IMR-90 (cell line): ENCODE measurements at regions not wholly inside any gene's neighbourhood (a gene's known extent, or its start where the extent isn't known, plus 50 kb on each side); places are given as distances from the start of the nearest gene placed in this dataset.

Experiments used
- ATAC-seq: fragments of 200-7000 bp; cut with Tn5 transposase; 2 replicates; pipeline ENCODE4 v1.9.1; 2020; ENCODE audit warnings: low read depth, mild to moderate bottlenecking, moderate library complexity
- BruUV-seq: library from RNA; stranded (reverse); fragments of 400-500 nt; replicated peaks from 2 replicates; lab custom pipeline; 2021; lab: Mats Ljungman, UMichigan
- CTCF ChIA-PET: fragments of 300-600 bp; formaldehyde crosslinking; extraction: SDS; loops from one replicate; lab custom pipeline; 2021; ENCODE audit warnings: antibody characterized with exemption; lab: Yijun Ruan, JAX
- POLR2A ChIA-PET: fragments of 300-600 bp; sonication (Branson Sonifier 250); formaldehyde crosslinking; loops from one replicate; lab custom pipeline; 2022; ENCODE audit warnings: antibody characterized with exemption; ENCODE audit not compliant: unreplicated experiment; lab: Charles Lee
- DNase-seq: peaks from one replicate; pipeline ENCODE4 v3.0.0; 2013
- H2AFZ ChIP-seq: replicated peaks from 2 replicates; pipeline ENCODE3; 2013; ENCODE audit warnings: low read length, mild to moderate bottlenecking; ENCODE audit not compliant: poor library complexity
- H2AK5ac ChIP-seq: 2 replicates; pipeline ENCODE4 v1.6.1; 2013; ENCODE audit warnings: low read depth, low read length, inconsistent platforms
- H2AK9ac ChIP-seq: replicated peaks from 2 replicates; pipeline ENCODE3; 2013; ENCODE audit warnings: mild to moderate bottlenecking, low read depth, low read length, moderate library complexity; ENCODE audit not compliant: poor library complexity
- H2BK120ac ChIP-seq: 2 replicates; pipeline ENCODE4 v1.6.1; 2013; ENCODE audit warnings: low read depth, low read length, inconsistent platforms
- H2BK15ac ChIP-seq: 3 replicates; pipeline ENCODE4 v1.6.1; 2013; ENCODE audit warnings: low read depth, low read length, inconsistent platforms
- H2BK20ac ChIP-seq: 2 replicates; pipeline ENCODE4 v1.6.1; 2013; ENCODE audit warnings: low read depth, mild to moderate bottlenecking, inconsistent platforms, low read length, moderate library complexity
- H2BK5ac ChIP-seq: 2 replicates; pipeline ENCODE4 v1.6.1; 2013; ENCODE audit warnings: mild to moderate bottlenecking, low read depth, low read length, inconsistent platforms; ENCODE audit not compliant: poor library complexity, severe bottlenecking
- H3K14ac ChIP-seq: replicated peaks from 2 replicates; pipeline ENCODE4 v1.6.1; 2013; ENCODE audit warnings: low read depth, low read length, inconsistent platforms
- H3K18ac ChIP-seq: 2 replicates; pipeline ENCODE4 v1.6.1; 2013; ENCODE audit warnings: low read depth, low read length, control low read depth
- H3K23ac ChIP-seq: 2 replicates; pipeline ENCODE4 v1.6.1; 2013; ENCODE audit warnings: low read depth, low read length, inconsistent platforms
- H3K27ac ChIP-seq: 2 replicates; pipeline ENCODE4 v1.5.1; 2013; ENCODE audit warnings: mild to moderate bottlenecking, control low read depth, low read length; ENCODE audit not compliant: insufficient read depth
- H3K27me3 ChIP-seq: 2 replicates; pipeline ENCODE4 v1.6.1; 2013; ENCODE audit warnings: low read length; ENCODE audit not compliant: control insufficient read depth, insufficient read depth
- H3K36me3 ChIP-seq: 2 replicates; pipeline ENCODE4 v1.6.1; 2013; ENCODE audit warnings: low read length, mixed read lengths; ENCODE audit not compliant: control insufficient read depth, insufficient read depth
- H3K4ac ChIP-seq: 2 replicates; pipeline ENCODE4 v1.6.1; 2013; ENCODE audit warnings: low read depth, low read length, inconsistent platforms
- H3K4me1 ChIP-seq: 2 replicates; pipeline ENCODE4 v1.6.1; 2013; ENCODE audit warnings: low read length, mixed read lengths; ENCODE audit not compliant: control insufficient read depth, insufficient read depth
- H3K4me2 ChIP-seq: 2 replicates; pipeline ENCODE4 v1.6.1; 2013; ENCODE audit warnings: low read depth, mild to moderate bottlenecking, control low read depth, low read length, moderate library complexity
- H3K4me3 ChIP-seq: 2 replicates; pipeline ENCODE4 v1.5.1; 2013; ENCODE audit warnings: low read depth, mild to moderate bottlenecking, control low read depth, low read length, moderate library complexity; ENCODE audit not compliant: insufficient read depth
- H3K56ac ChIP-seq: 2 replicates; pipeline ENCODE4 v1.6.1; 2013; ENCODE audit warnings: low read length, inconsistent platforms; ENCODE audit not compliant: insufficient read depth; ENCODE audit errors: extremely low read depth
- H3K79me1 ChIP-seq, 2 experiments: 2 replicates each; pipeline ENCODE4 v1.6.1; 2013; ENCODE audit warnings: low read length in 2 of 2, inconsistent platforms in 1 of 2, low read depth in 1 of 2
- H3K9ac ChIP-seq: 2 replicates; pipeline ENCODE4 v1.6.1; 2013; ENCODE audit warnings: low read depth, low read length, control low read depth
- H3K9me1 ChIP-seq: 2 replicates; pipeline ENCODE4 v1.6.1; 2013; ENCODE audit warnings: low read length, inconsistent platforms; ENCODE audit not compliant: insufficient read depth
- H3K9me3 ChIP-seq: 2 replicates; pipeline ENCODE4 v1.6.1; 2013; ENCODE audit warnings: low read length; ENCODE audit not compliant: control insufficient read depth, insufficient read depth
- H4K20me1 ChIP-seq: 2 replicates; pipeline ENCODE4 v1.6.1; 2013; ENCODE audit warnings: low read length, inconsistent platforms; ENCODE audit not compliant: insufficient read depth
- H4K5ac ChIP-seq: 2 replicates; pipeline ENCODE4 v1.6.1; 2013; ENCODE audit warnings: mild to moderate bottlenecking, low read depth, low read length, control low read depth
- H4K8ac ChIP-seq, 2 experiments: 2 replicates each; pipeline ENCODE4 v1.6.1; 2013; ENCODE audit warnings: low read depth in 2 of 2, low read length in 2 of 2, control low read depth in 1 of 2, inconsistent platforms in 1 of 2
- H4K91ac ChIP-seq: 2 replicates; pipeline ENCODE4 v1.6.1; 2013; ENCODE audit warnings: low read depth, low read length, inconsistent platforms; ENCODE audit not compliant: insufficient read depth
- FOS ChIP-seq: fragments of 150-350 bp; IDR thresholded peaks from 2 replicates; pipeline ENCODE4 v1.6.1; 2016; ENCODE audit warnings: low read depth, low read length
- MXI1 ChIP-seq: IDR thresholded peaks from 2 replicates; pipeline ENCODE4 v1.6.1; 2012; ENCODE audit warnings: low read depth, mild to moderate bottlenecking, low read length, moderate library complexity, borderline replicate concordance
- NFE2L2 ChIP-seq: fragments of 150-350 bp; IDR thresholded peaks from 2 replicates; pipeline ENCODE4 v1.6.1; 2016; ENCODE audit warnings: low read depth, mild to moderate bottlenecking, low read length
- RCOR1 ChIP-seq: IDR thresholded peaks from 2 replicates; pipeline ENCODE4 v1.6.1; 2012; ENCODE audit warnings: mild to moderate bottlenecking, low read length, improper control_type of control experiment; ENCODE audit not compliant: insufficient replicate concordance
- SMC3 ChIP-seq: fragments of 150-350 bp; IDR thresholded peaks from 2 replicates; pipeline ENCODE4 v1.6.1; 2016; ENCODE audit warnings: low read depth, mild to moderate bottlenecking, antibody characterized with exemption, low read length, moderate library complexity
- WGBS, 2 experiments: methylation state at CpG; one replicate each; pipeline versions ENCODE4 v1.1.5 to v1.1.7; 2013; ENCODE audit warnings: missing lambda C conversion rate in 2 of 2; ENCODE audit not compliant: insufficient read length in 1 of 2; ENCODE audit errors: extremely low coverage in 2 of 2; 5-methylcytosine and 5-hydroxymethylcytosine counted together
- dilution Hi-C: fragments of 300-500 bp; cut with HindIII; formaldehyde crosslinking; loops from one replicate; pipeline ENCODE4 v1.14.3; 2018; ENCODE audit warnings: low sequenced_read_pairs; ENCODE audit not compliant: unreplicated experiment
- in situ Hi-C: fragments of 300-500 bp; cut with MboI; formaldehyde crosslinking; loops from 3 replicates; pipeline ENCODE4 v1.14.3; 2019; ENCODE audit warnings: low sequenced_read_pairs, inconsistent platforms, mixed read lengths
- intact Hi-C: fragments of 100-400 bp; cut with micrococcal nuclease; formaldehyde crosslinking; loops from 2 replicates; pipeline ENCODE4 v1.10.0; 2022
- TF ChIP-seq, protein P1 (sequence below): fragments of 150-350 bp; IDR thresholded peaks from 2 replicates; pipeline ENCODE4 v1.6.1; 2017; ENCODE audit warnings: mild to moderate bottlenecking, antibody characterized with exemption, low read length, low read depth

DNA sequence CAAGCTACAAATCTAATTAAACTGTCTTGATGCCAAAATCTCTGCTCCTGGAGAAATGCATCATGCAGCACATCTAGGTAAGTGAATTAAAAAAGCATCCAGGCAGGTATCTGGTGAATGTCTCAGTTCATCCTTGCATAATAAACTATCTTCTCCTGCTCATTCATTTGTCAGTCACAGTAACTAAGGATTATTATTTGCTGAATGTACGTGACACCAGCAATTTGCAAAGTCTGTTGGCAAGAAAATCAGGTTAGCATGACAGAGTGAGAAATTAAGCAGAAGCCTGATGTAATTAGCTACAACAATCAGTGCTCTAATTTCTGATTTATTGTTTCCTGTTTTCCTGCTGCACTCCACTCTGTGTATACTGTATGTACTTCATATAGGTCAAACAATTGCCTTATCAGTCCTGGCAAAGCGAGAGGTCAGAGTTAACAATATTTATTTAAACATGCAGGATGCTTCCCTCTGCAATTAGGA is 213.6 kb downstream of the FBXO8 start:
- H3K9me1 ChIP-seq, result no peaks in the 10 kb centered on the region
- no peak overlapping the region for H2AFZ ChIP-seq
- intact Hi-C loops, result no loop called here
- H2BK120ac ChIP-seq, result no peak overlapping the region
- no peaks in the 10 kb centered on the region for H3K27me3 ChIP-seq
- BruUV-seq, result no TSS peak
- no peak overlapping the region for H4K91ac ChIP-seq
- H4K20me1 ChIP-seq, result no peaks in the 10 kb centered on the region
- no peak overlapping the region for H3K4me3 ChIP-seq
- H2BK15ac ChIP-seq, result no peak overlapping the region
- POLR2A ChIA-PET, result no interaction called here
- in situ Hi-C loops, result no loop called here
- TF ChIP-seq MXI1 (no peak), RCOR1 (no peak), SMC3 (no peak), NFE2L2 (no peak), FOS (no peak)
- TF ChIP-seq, protein P1, sequence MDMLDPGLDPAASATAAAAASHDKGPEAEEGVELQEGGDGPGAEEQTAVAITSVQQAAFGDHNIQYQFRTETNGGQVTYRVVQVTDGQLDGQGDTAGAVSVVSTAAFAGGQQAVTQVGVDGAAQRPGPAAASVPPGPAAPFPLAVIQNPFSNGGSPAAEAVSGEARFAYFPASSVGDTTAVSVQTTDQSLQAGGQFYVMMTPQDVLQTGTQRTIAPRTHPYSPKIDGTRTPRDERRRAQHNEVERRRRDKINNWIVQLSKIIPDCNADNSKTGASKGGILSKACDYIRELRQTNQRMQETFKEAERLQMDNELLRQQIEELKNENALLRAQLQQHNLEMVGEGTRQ, result no peak
- WGBS, 2 experiments, result no CpG with 5 or more reads among the region's 2 CpGs
- no peak overlapping the region for H4K5ac ChIP-seq
- H2AK9ac ChIP-seq, result no peak overlapping the region
- H3K4ac ChIP-seq, result no peak overlapping the region
- no peaks in the 10 kb centered on the region for H3K9me3 ChIP-seq
- DNase-seq (no peak), ATAC-seq (no peak)
- no peak overlapping the region for H3K18ac ChIP-seq
- H4K8ac ChIP-seq, result no peak overlapping the region
- no peaks in the 10 kb centered on the region for H3K4me1 ChIP-seq
- H3K9ac ChIP-seq, result no peak overlapping the region
- dilution Hi-C loops, result no loop called here
- CTCF ChIA-PET, result interaction anchor here (0.6 kb wide), 1 partner anchor 129 kb away, joined by 3 read pairs; no protein-coding TSS in a partner anchor
- no peak overlapping the region for H2AK5ac ChIP-seq
- no peak overlapping the region for H3K27ac ChIP-seq
- H3K4me2 ChIP-seq, result no peak overlapping the region
- no peak overlapping the region for H2BK20ac ChIP-seq
- H3K23ac ChIP-seq, result no peak overlapping the region
- no peaks in the 10 kb centered on the region for H3K36me3 ChIP-seq
- H3K56ac ChIP-seq, result no peak overlapping the region
- H3K79me1 ChIP-seq, result no peaks in the 10 kb centered on the region
- H2BK5ac ChIP-seq, result no peak overlapping the region
- no peak overlapping the region for H3K14ac ChIP-seq
